Astrocyte of the spinal cord (primary cell): ENCODE measurements at regions not wholly inside any gene's neighbourhood (a gene's known extent, or its start where the extent isn't known, plus 50 kb on each side); places are given as distances from the start of the nearest gene placed in this dataset.

Source experiments
- DNase-seq: peaks from one replicate; pipeline ENCODE4 v3.0.0; 2011; ENCODE audit warnings: low read depth, low spot score
- H3K4me3 ChIP-seq: 2 replicates; pipeline ENCODE4 v1.5.1; 2011; ENCODE audit warnings: low read depth, mild to moderate bottlenecking, low read length, moderate library complexity
- in situ Hi-C: cut with HindIII; loops from 2 replicates; pipeline ENCODE4 v1.10.0; 2017; ENCODE audit warnings: low sequenced_read_pairs
- TF ChIP-seq, protein P1 (sequence below): IDR thresholded peaks from 2 replicates; pipeline ENCODE4 v1.5.1; 2012; ENCODE audit warnings: low read depth, mild to moderate bottlenecking, low read length, inconsistent platforms

- no peak overlapping the region for H3K4me3 ChIP-seq
- in situ Hi-C loops: no loop called here
- TF ChIP-seq, protein P1, sequence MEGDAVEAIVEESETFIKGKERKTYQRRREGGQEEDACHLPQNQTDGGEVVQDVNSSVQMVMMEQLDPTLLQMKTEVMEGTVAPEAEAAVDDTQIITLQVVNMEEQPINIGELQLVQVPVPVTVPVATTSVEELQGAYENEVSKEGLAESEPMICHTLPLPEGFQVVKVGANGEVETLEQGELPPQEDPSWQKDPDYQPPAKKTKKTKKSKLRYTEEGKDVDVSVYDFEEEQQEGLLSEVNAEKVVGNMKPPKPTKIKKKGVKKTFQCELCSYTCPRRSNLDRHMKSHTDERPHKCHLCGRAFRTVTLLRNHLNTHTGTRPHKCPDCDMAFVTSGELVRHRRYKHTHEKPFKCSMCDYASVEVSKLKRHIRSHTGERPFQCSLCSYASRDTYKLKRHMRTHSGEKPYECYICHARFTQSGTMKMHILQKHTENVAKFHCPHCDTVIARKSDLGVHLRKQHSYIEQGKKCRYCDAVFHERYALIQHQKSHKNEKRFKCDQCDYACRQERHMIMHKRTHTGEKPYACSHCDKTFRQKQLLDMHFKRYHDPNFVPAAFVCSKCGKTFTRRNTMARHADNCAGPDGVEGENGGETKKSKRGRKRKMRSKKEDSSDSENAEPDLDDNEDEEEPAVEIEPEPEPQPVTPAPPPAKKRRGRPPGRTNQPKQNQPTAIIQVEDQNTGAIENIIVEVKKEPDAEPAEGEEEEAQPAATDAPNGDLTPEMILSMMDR: no peak
- no peak for DNase-seq
Observed at GRCh38 chr4:97479388-97479787, 663.9 kb downstream of the STPG2 start.

DNA sequence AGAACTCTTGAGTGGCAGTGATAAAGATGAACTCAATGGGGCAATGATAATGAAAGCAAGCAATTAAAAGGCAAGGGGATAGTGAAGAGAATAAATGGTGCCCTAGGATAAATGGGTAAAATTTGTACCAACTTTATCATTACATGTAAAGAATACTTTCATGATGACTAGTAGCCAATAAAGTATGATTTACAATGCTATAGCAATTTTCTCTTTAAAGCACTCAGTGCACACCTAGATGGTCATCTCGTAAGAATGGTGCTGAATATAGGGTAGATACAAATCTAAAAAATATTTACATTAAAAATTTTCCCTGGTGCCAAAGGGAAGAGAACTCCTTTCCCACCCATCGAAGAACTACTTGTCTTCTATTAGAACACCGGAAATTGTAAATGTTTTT lies 651.4 kb downstream of the STPG2 start:
- in situ Hi-C loops: no loop called here
- TF ChIP-seq, protein P1: no peak
- no peak for DNase-seq

GRCh38 chr4:97493815-97494518 lies 649.3 kb downstream of the STPG2 start:
- TF ChIP-seq, protein P1: no peak
- in situ Hi-C loops: no loop called here
- H3K4me3 ChIP-seq: no peak overlapping the region
- no peak for DNase-seq

More for the DNA sequence above, 651.4 kb downstream of the STPG2 start:
- H3K4me3 ChIP-seq: no peak overlapping the region

GRCh38 chr4:97496298-97496873 lies 646.9 kb downstream of the STPG2 start:
- in situ Hi-C loops: no loop called here

GRCh38 chr4:97498875-97499274 lies 644.4 kb downstream of the STPG2 start:
- in situ Hi-C loops: no loop called here
- TF ChIP-seq, protein P1: no peak
- no peak overlapping the region for H3K4me3 ChIP-seq
- peak; percentile 87 for DNase-seq

More at GRCh38 chr4:97496298-97496873, 646.9 kb downstream of the STPG2 start:
- H3K4me3 ChIP-seq: no peak overlapping the region
- DNase-seq: peak; percentile 48
- TF ChIP-seq, protein P1: no peak

GRCh38 chr4:97500423-97500822 lies 642.9 kb downstream of the STPG2 start:
- TF ChIP-seq, protein P1: no peak
- H3K4me3 ChIP-seq: no peak overlapping the region
- in situ Hi-C loops: no loop called here
- no peak for DNase-seq
